Endothelial cell of umbilical vein (primary cell): ENCODE measurements at regions not wholly inside any gene's neighbourhood (a gene's known extent, or its start where the extent isn't known, plus 50 kb on each side); places are given as distances from the start of the nearest gene placed in this dataset.

Experiments
- BruUV-seq: library from RNA; stranded (reverse); fragments of 400-500 nt; replicated peaks from 2 replicates; lab custom pipeline; 2021; lab: Mats Ljungman, UMichigan
- CTCF ChIA-PET: fragments of 300-600, 350-600 bp; sonication (Branson Sonifier 250); formaldehyde crosslinking; loops from one replicate; lab custom pipeline; 2021; ENCODE audit warnings: antibody characterized with exemption, inconsistent platforms; lab: Charles Lee
- POLR2A ChIA-PET: fragments of 300-600, 350-600 bp; sonication (Branson Sonifier 250); formaldehyde crosslinking; loops from one replicate; lab custom pipeline; 2021; ENCODE audit warnings: antibody characterized with exemption, inconsistent platforms; lab: Charles Lee
- DNase-seq: peaks from one replicate; pipeline ENCODE4 v3.0.0-alpha.2; 2011; ENCODE audit warnings: low read depth, low spot score
- FAIRE-seq: peaks from 2 replicates; lab custom pipeline; 2011; peaks lifted over from hg19 to GRCh38; lab: Jason Lieb, UNC
- H2AFZ ChIP-seq: 2 replicates; pipeline ENCODE4 v1.6.0; 2012; ENCODE audit warnings: low read depth, low read length, control low read depth, inconsistent platforms
- H3K27ac ChIP-seq: 2 replicates; pipeline ENCODE4 v1.5.1; 2011; ENCODE audit warnings: low read depth, mild to moderate bottlenecking, control low read depth, low read length, moderate library complexity; ENCODE audit not compliant: insufficient read depth
- H3K27me3 ChIP-seq, 2 experiments: 2 replicates each; pipeline versions ENCODE4 v1.6.0 to v1.6.1; 2011; ENCODE audit warnings: low read length in 2 of 2, mixed read lengths in 1 of 2; ENCODE audit not compliant: control insufficient read depth in 2 of 2, insufficient read depth in 2 of 2
- H3K36me3 ChIP-seq, 2 experiments: 2 replicates in 1 of 2; 3 replicates in 1 of 2; pipeline ENCODE4 v1.5.1; 2011; ENCODE audit warnings: low read length in 2 of 2, mild to moderate bottlenecking in 1 of 2, moderate library complexity in 1 of 2; ENCODE audit not compliant: control insufficient read depth in 2 of 2, insufficient read depth in 2 of 2; ENCODE audit errors: extremely low read depth in 1 of 2
- H3K4me1 ChIP-seq: 3 replicates; pipeline ENCODE4 v1.5.1; 2011; ENCODE audit warnings: mild to moderate bottlenecking, low read length; ENCODE audit not compliant: control insufficient read depth, insufficient read depth; ENCODE audit errors: extremely low read depth
- H3K4me2 ChIP-seq: 2 replicates; pipeline ENCODE4 v1.6.1; 2011; ENCODE audit warnings: low read length, control low read depth, mixed read lengths; ENCODE audit not compliant: insufficient read depth
- H3K4me3 ChIP-seq, 3 experiments: fragments of 200-600 bp in 1 of 3; sonication (generic), shearing (Covaris generic) in 1 of 3; replicated peaks in 1 of 3; 2 replicates each; pipeline ENCODE4 v1.5.1; 2011 to 2016; ENCODE audit warnings: control low read depth in 3 of 3, low read length in 3 of 3, mild to moderate bottlenecking in 2 of 3, inconsistent platforms in 1 of 3, low read depth in 1 of 3, moderate library complexity in 1 of 3; ENCODE audit not compliant: insufficient read depth in 1 of 3
- H3K79me2 ChIP-seq: 2 replicates; pipeline ENCODE4 v1.6.0; 2012; ENCODE audit warnings: low read length, inconsistent platforms; ENCODE audit not compliant: control insufficient read depth, insufficient read depth
- H3K9ac ChIP-seq: replicated peaks from 2 replicates; pipeline ENCODE3; 2011; ENCODE audit warnings: low read length, control low read depth; ENCODE audit not compliant: insufficient read depth; ENCODE audit errors: extremely low read depth
- H3K9me1 ChIP-seq: replicated peaks from 3 replicates; pipeline ENCODE4 v1.6.0; 2011; ENCODE audit warnings: mild to moderate bottlenecking, low read length; ENCODE audit not compliant: control insufficient read depth, insufficient read depth; ENCODE audit errors: extremely low read depth
- H3K9me3 ChIP-seq: replicated peaks from 2 replicates; pipeline ENCODE4 v1.5.1; 2012; ENCODE audit warnings: low read length, inconsistent platforms; ENCODE audit not compliant: control insufficient read depth, insufficient read depth
- H4K20me1 ChIP-seq: replicated peaks from 2 replicates; pipeline ENCODE3; 2011; ENCODE audit warnings: mild to moderate bottlenecking, low read length; ENCODE audit not compliant: control insufficient read depth, insufficient read depth; ENCODE audit errors: extremely low read depth
- CTCF ChIP-seq, 2 donors: IDR thresholded peaks; 1 replicate in 1 of 2; 2 replicates in 1 of 2; pipeline ENCODE4 v1.5.1; 2011; ENCODE audit warnings: low read length in 2 of 2, mild to moderate bottlenecking in 2 of 2, moderate library complexity in 2 of 2, control low read depth in 1 of 2, inconsistent platforms in 1 of 2, low read depth in 1 of 2; ENCODE audit not compliant: insufficient read depth in 1 of 2; ENCODE audit errors: extremely low read depth in 1 of 2
- EZH2 ChIP-seq: IDR thresholded peaks from 2 replicates; pipeline ENCODE4 v1.6.1; 2012; ENCODE audit warnings: borderline replicate concordance, low read depth, mild to moderate bottlenecking, moderate library complexity, low read length, inconsistent platforms; ENCODE audit not compliant: severe bottlenecking
- GATA2 ChIP-seq: IDR thresholded peaks from 2 replicates; pipeline ENCODE4 v1.7.0; 2011; ENCODE audit warnings: low read depth, mild to moderate bottlenecking, moderate library complexity, mixed read lengths, low read length; ENCODE audit not compliant: insufficient read length, insufficient read depth
- JUN ChIP-seq: IDR thresholded peaks from 2 replicates; pipeline ENCODE4 v1.6.1; 2011; ENCODE audit warnings: borderline replicate concordance, low read depth; ENCODE audit not compliant: insufficient read length, insufficient read depth
- MAX ChIP-seq: IDR thresholded peaks from 2 replicates; pipeline ENCODE4 v1.6.1; 2011; ENCODE audit not compliant: insufficient read depth, insufficient read length
- MYC ChIP-seq: IDR thresholded peaks from one replicate; pipeline ENCODE4 v1.6.1; 2011; ENCODE audit warnings: mild to moderate bottlenecking, low read depth, low read length
- POLR2A ChIP-seq: IDR thresholded peaks from 2 replicates; pipeline ENCODE4 v1.6.1; 2012; ENCODE audit warnings: low read depth, mild to moderate bottlenecking, control low read depth, low read length
- POLR2AphosphoS5 ChIP-seq: IDR thresholded peaks from 2 replicates; pipeline ENCODE4 v1.6.1; 2012; ENCODE audit warnings: low read depth, mild to moderate bottlenecking, control low read depth, low read length, moderate library complexity; ENCODE audit not compliant: insufficient read depth
- dilution Hi-C: fragments of 300-500 bp; cut with MboI; formaldehyde crosslinking; loops from one replicate; pipeline ENCODE4 v1.15.0; 2019; ENCODE audit warnings: low sequenced_read_pairs; ENCODE audit not compliant: extremely low pct_ligation_motif_present
- intact Hi-C: fragments of 100-400 bp; cut with micrococcal nuclease; formaldehyde crosslinking; loops from one replicate; pipeline ENCODE4 v1.10.0; 2022

- Histone ChIP-seq H3K4me3 (no peak overlapping the region), H2AFZ (no peak overlapping the region), H3K36me3 (no peaks in the 10 kb centered on the region), H3K4me1 (no peaks in the 10 kb centered on the region), H4K20me1 (no peaks in the 10 kb centered on the region), H3K27me3 (no peaks in the 10 kb centered on the region), H3K9me1 (no peaks in the 10 kb centered on the region), H3K4me2 (no peak overlapping the region), H3K27ac (no peak overlapping the region), H3K9me3 (no peaks in the 10 kb centered on the region), H3K79me2 (no peaks in the 10 kb centered on the region), H3K9ac (no peak overlapping the region)
- CTCF ChIA-PET, result no interaction called here
- DNase-seq, result no peak
- FAIRE-seq, result no peak
- POLR2A ChIA-PET, result no interaction called here
- TF ChIP-seq EZH2 (no peak), CTCF (IDR thresholded peaks at IDR 0.05; ENCODE audit: extremely low read depth in 1 of 2, insufficient read depth in 1 of 2, low read depth in 1 of 2, low read length in 2 of 2) (no peak), MYC (no peak), POLR2A (no peak), JUN (no peak), GATA2 (no peak), POLR2AphosphoS5 (no peak), MAX (no peak)
- no TSS peak for BruUV-seq
- intact Hi-C loops, result no loop called here
- dilution Hi-C loops, result no loop called here
Observed at GRCh38 chr7:68291710-68292109, 1295.1 kb downstream of the TYW1 start.
